ENCODE measurements at regions not wholly inside any gene's neighbourhood (a gene's known extent, or its start where the extent isn't known, plus 50 kb on each side); places are given as distances from the start of the nearest gene placed in this dataset.

GRCh38 chr12:116389326-116389725 lies 111.8 kb upstream of the MED13L start:
- 54% methylated on average over 6 of the region's 6 CpGs for WGBS (ENCODE audit: low lambda C conversion rate)
- no peak for FAIRE-seq
- Histone ChIP-seq H3K79me2 (ENCODE audit: insufficient read depth, low read length) (no peaks in the 10 kb centered on the region), H3K9me3 (ENCODE audit: low read length) (no peaks in the 10 kb centered on the region), H3K4me1 (ENCODE audit: insufficient read depth, low read length) (peaks cover 32% of the 10 kb centered on the region), H3K36me3 (replicated peaks in 1 of 2; ENCODE audit: control insufficient read depth in 1 of 2, insufficient read depth in 2 of 2, low read length in 2 of 2) (no peaks in the 10 kb centered on the region), H3K27me3 (ENCODE audit: control insufficient read depth in 1 of 2, insufficient read depth in 2 of 2, low read length in 2 of 2) (peaks cover 0 to 3% of the 10 kb centered on the region in 2 experiments; a peak in 2 of 5 replicates), H3K4me3 (replicated peaks in 1 of 3; ENCODE audit: insufficient read depth in 1 of 3, low read depth in 2 of 3, low read length in 3 of 3) (no peak overlapping the region), H3K27ac (ENCODE audit: extremely low read length, insufficient read depth, low read length) (no peak overlapping the region), H3K4me2 (ENCODE audit: low read depth, low read length) (no peak overlapping the region), H4K20me1 (ENCODE audit: insufficient read depth, low read length) (no peaks in the 10 kb centered on the region), H2AFZ (ENCODE audit: low read length) (no peak overlapping the region), H3K9ac (ENCODE audit: insufficient read depth, low read depth, low read length) (no peak overlapping the region)
- BruUV-seq (replicated peaks) = no TSS peak
- ATAC-seq = no peak
- ChIA-PET POLR2A (no interaction called here), CTCF (ENCODE audit: low intra/inter-chr PET ratio, low total read pairs) (no interaction called here)
- DNase-seq (ENCODE audit: low spot score) = no peak
- in situ Hi-C loops (cut with HindIII; ENCODE audit: extremely low pct_ligation_motif_present, low pct_unique_long_range_greater_than_20kb) = no loop called here
- TF ChIP-seq MTA1 (CRISPR knock-in tag; IDR thresholded peaks at IDR 0.05; ENCODE audit: borderline replicate concordance) (no peak), GMEB2 (CRISPR knock-in tag; IDR thresholded peaks at IDR 0.05; ENCODE audit: low read depth) (no peak), ZNF234 (CRISPR knock-in tag; conservative IDR thresholded peaks at IDR 0.05) (no peak), SRY (CRISPR knock-in tag; IDR thresholded peaks at IDR 0.05) (no peak), ZBTB39 (CRISPR knock-in tag; IDR thresholded peaks at IDR 0.05) (no peak), NRL (CRISPR knock-in tag; IDR thresholded peaks at IDR 0.05; ENCODE audit: borderline replicate concordance) (no peak), STAT6 (CRISPR knock-in tag; IDR thresholded peaks at IDR 0.05; ENCODE audit: borderline replicate concordance) (no peak), ZNF644 (CRISPR knock-in tag; IDR thresholded peaks at IDR 0.05; ENCODE audit: low read depth) (no peak), PCBP2 (optimal IDR thresholded peaks at IDR 0.05; ENCODE audit: low read depth, low read length, poor library complexity, severe bottlenecking) (no peak), AKAP8 (CRISPR knock-in tag; IDR thresholded peaks at IDR 0.05) (no peak), SNAPC2 (CRISPR knock-in tag; IDR thresholded peaks at IDR 0.05) (no peak), E2F1 (CRISPR knock-in tag; IDR thresholded peaks at IDR 0.05) (no peak)
- intact Hi-C loops (cut with micrococcal nuclease; ENCODE audit: unreplicated experiment) = no loop called here
